OCI-LY3 (cell line): ENCODE measurements at regions not wholly inside any gene's neighbourhood (a gene's known extent, or its start where the extent isn't known, plus 50 kb on each side); places are given as distances from the start of the nearest gene placed in this dataset.

Experiments used
- EZH2phosphoT487 ChIP-seq: fragments of 200-600 bp; shearing (Covaris generic); IDR thresholded peaks from 2 replicates; pipeline ENCODE4 v1.6.1; 2018; ENCODE audit warnings: antibody characterized with exemption, mixed run types, low read depth
- TF ChIP-seq, protein P1 (sequence below): fragments of 200-600, 300-600 bp; sonication (generic); IDR thresholded peaks from 2 replicates; pipeline ENCODE4 v1.5.1; 2014; ENCODE audit warnings: antibody characterized with exemption, low read length, low read depth

DNA sequence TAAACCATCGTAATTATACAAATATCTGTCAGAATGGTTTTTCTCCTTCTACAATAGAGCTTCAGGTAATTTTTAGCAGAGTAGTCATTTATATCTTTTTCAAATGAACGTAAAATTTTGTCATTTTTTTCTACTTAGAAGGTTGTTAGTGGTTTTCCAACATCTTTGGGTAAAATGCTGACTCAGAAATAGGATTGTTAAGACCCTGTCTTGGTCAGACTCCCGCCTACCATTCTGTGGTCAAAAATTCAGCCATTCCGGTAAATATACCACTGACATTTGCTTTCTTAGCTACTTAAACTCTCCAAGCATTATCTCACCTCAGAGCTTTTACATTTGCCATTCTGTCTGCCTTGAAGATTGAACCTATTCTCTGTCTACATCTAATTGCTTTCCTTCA is 154.1 kb upstream of the CDH19 start:
- TF ChIP-seq, protein P1, sequence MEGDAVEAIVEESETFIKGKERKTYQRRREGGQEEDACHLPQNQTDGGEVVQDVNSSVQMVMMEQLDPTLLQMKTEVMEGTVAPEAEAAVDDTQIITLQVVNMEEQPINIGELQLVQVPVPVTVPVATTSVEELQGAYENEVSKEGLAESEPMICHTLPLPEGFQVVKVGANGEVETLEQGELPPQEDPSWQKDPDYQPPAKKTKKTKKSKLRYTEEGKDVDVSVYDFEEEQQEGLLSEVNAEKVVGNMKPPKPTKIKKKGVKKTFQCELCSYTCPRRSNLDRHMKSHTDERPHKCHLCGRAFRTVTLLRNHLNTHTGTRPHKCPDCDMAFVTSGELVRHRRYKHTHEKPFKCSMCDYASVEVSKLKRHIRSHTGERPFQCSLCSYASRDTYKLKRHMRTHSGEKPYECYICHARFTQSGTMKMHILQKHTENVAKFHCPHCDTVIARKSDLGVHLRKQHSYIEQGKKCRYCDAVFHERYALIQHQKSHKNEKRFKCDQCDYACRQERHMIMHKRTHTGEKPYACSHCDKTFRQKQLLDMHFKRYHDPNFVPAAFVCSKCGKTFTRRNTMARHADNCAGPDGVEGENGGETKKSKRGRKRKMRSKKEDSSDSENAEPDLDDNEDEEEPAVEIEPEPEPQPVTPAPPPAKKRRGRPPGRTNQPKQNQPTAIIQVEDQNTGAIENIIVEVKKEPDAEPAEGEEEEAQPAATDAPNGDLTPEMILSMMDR: no peak
- no peak for TF ChIP-seq EZH2phosphoT487
